BJ (cell line): ENCODE measurements at regions not wholly inside any gene's neighbourhood (a gene's known extent, or its start where the extent isn't known, plus 50 kb on each side); places are given as distances from the start of the nearest gene placed in this dataset.
"Not testable (repeated sequence)": the region's sequence is repeated elsewhere in the genome, so short reads cannot be mapped to it uniquely, and the experiment has no call there.

Experiments used
- CTCF ChIA-PET: fragments of 350-600 bp; formaldehyde crosslinking; extraction: SDS; loops from one replicate; lab custom pipeline; 2021; ENCODE audit warnings: antibody characterized with exemption, inconsistent platforms; lab: Yijun Ruan, JAX
- POLR2A ChIA-PET: fragments of 300-600 bp; sonication (Branson Sonifier 250); formaldehyde crosslinking; extraction: SDS; loops from one replicate; lab custom pipeline; 2021; ENCODE audit warnings: antibody characterized with exemption; lab: Charles Lee
- DNase-seq: peaks from one replicate; pipeline ENCODE4 v3.0.0-alpha.2; 2011; ENCODE audit warnings: low read depth
- H3K27me3 ChIP-seq: 2 replicates; pipeline ENCODE4 v1.6.0; 2011; ENCODE audit warnings: low read length; ENCODE audit not compliant: control insufficient read depth, insufficient read depth
- H3K36me3 ChIP-seq: 2 replicates; pipeline ENCODE4 v1.5.1; 2011; ENCODE audit warnings: low read length; ENCODE audit not compliant: control insufficient read depth, insufficient read depth
- H3K4me3 ChIP-seq: 2 replicates; pipeline ENCODE4 v1.5.1; 2011; ENCODE audit warnings: low read depth, mild to moderate bottlenecking, control low read depth, low read length
- TF ChIP-seq, protein P1 (sequence below): IDR thresholded peaks from 2 replicates; pipeline ENCODE4 v1.5.1; 2011; ENCODE audit warnings: low read depth, mild to moderate bottlenecking, control low read depth, inconsistent platforms, low read length, moderate library complexity; ENCODE audit not compliant: insufficient read depth

DNA sequence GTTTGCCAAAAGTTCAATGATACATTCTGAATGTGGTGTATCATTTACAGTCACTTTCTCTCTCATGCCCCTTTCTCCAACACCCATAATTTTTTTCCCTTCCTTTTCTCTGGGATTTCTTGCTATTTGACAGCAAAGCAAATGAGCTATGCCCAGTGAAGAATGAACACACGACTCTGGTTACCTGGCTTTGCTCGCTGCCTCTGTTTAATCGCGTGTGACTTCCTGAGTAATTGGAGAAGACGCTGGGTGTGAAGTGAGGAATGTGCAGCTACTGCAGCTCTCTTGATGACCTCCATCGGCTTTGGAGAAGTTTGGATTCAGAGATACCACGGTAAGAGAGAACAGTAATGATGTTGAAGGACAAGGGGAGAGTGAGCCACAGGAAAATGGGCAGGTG, 651.8 kb downstream of the KIF4B start:
- ChIA-PET POLR2A (no interaction called here), CTCF (no interaction called here)
- H3K36me3 ChIP-seq: no peaks in the 10 kb centered on the region
- H3K27me3 ChIP-seq: no peaks in the 10 kb centered on the region
- DNase-seq: no peak
- H3K4me3 ChIP-seq: no peak overlapping the region
- TF ChIP-seq, protein P1, sequence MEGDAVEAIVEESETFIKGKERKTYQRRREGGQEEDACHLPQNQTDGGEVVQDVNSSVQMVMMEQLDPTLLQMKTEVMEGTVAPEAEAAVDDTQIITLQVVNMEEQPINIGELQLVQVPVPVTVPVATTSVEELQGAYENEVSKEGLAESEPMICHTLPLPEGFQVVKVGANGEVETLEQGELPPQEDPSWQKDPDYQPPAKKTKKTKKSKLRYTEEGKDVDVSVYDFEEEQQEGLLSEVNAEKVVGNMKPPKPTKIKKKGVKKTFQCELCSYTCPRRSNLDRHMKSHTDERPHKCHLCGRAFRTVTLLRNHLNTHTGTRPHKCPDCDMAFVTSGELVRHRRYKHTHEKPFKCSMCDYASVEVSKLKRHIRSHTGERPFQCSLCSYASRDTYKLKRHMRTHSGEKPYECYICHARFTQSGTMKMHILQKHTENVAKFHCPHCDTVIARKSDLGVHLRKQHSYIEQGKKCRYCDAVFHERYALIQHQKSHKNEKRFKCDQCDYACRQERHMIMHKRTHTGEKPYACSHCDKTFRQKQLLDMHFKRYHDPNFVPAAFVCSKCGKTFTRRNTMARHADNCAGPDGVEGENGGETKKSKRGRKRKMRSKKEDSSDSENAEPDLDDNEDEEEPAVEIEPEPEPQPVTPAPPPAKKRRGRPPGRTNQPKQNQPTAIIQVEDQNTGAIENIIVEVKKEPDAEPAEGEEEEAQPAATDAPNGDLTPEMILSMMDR: no peak

DNA sequence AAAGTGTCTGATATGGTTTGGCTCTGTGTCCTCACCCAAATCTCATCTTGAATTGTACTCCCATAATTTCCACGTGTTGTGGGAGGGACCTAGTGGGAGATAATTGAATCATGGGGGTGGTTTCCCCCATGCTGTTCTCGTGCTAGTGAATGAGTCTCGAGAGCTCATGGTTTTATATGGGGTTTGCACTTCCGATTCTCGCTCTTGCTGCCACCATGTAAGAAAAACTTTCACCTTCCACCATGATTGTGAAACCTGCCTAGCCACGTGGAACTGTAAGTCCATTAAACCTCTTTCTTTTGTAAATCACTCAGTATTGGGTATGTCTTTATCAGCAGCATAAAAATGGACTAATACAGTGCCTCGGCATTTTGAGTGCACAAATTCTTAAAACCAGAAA, 655.0 kb upstream of the SGCD start:
- DNase-seq, POLR2A ChIA-PET, CTCF ChIA-PET, H3K36me3 ChIP-seq, H3K27me3 ChIP-seq, H3K4me3 ChIP-seq: not testable (repeated sequence)

DNA sequence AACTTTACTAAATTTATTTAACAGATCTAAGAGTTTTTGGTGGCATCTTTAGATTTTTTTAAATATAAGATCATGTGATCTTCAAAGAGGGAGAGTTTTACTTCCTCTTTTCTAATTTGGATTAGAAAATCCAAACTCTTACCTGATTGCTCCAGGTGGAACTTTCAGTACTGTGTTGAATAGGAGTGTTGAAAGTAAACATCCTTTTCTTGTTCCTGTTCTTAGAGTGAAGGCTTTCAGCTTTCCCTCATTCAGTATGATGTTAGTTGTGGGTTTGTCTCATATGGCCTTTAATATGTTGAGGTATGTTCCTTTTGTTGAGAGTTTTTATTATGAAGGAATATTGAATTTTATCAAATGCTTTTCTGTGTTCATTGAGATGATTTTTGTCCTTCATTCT, 650.0 kb upstream of the SGCD start:
- no peak for DNase-seq
- Histone ChIP-seq H3K4me3 (no peak overlapping the region), H3K36me3 (no peaks in the 10 kb centered on the region), H3K27me3 (no peaks in the 10 kb centered on the region)
- TF ChIP-seq, protein P1: no peak
- POLR2A ChIA-PET: no interaction called here
- CTCF ChIA-PET: no interaction called here

DNA sequence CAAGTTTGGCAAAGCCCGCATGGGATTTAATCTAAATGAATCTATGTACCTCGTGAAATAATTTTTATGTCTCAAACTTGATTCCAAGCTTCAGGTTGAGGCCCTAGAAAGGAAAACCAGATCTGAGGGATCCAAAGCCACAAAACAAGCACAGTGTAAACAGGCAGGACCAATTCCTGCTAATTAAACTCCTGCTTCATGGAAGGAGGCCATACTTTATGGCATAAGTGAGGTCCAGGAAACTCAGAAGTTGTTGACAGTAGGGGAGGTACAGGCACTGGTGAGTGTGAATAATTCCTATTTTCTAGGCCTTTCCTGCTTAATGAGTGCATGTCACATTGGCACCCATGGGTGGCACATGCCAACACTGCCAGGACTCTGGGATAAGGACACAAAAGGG, 648.6 kb upstream of the SGCD start:
- ChIA-PET POLR2A (no interaction called here), CTCF (interaction anchor here (0.6 kb wide), 1 partner anchor 1147 kb away, joined by 3 read pairs; no protein-coding TSS in a partner anchor)
- Histone ChIP-seq H3K36me3 (no peaks in the 10 kb centered on the region), H3K4me3 (no peak overlapping the region), H3K27me3 (no peaks in the 10 kb centered on the region)
- no peak for DNase-seq
- TF ChIP-seq, protein P1: no peak

DNA sequence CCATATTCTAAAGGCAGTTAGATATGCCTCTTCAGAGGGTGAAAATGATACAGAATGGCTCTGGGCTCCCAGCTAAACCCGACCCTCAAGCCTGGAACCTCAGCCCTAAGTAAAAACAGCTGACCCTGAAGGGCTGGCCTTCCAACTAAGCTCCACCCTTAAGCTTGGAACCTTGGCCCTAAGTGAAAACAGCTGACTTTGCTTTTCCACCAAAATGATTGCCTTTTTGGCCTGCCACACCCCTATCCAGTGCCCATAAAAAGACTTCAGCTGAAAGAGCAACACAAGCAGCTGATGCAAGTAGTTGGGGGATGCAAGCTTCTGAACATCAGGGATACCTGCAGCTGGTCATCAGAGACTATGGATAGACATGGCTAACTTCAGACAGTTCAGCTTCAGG, 647.4 kb upstream of the SGCD start:
- DNase-seq: no peak
- H3K4me3 ChIP-seq: no peak overlapping the region
- TF ChIP-seq, protein P1: no peak
- CTCF ChIA-PET: interaction anchor here (0.8 kb wide), 1 partner anchor 41 kb away, joined by 3 read pairs; no protein-coding TSS in a partner anchor
- no peaks in the 10 kb centered on the region for H3K27me3 ChIP-seq
- POLR2A ChIA-PET: interaction anchor here (0.6 kb wide), 1 partner anchor 26 kb away, joined by 3 read pairs; no protein-coding TSS in a partner anchor
- no peaks in the 10 kb centered on the region for H3K36me3 ChIP-seq

DNA sequence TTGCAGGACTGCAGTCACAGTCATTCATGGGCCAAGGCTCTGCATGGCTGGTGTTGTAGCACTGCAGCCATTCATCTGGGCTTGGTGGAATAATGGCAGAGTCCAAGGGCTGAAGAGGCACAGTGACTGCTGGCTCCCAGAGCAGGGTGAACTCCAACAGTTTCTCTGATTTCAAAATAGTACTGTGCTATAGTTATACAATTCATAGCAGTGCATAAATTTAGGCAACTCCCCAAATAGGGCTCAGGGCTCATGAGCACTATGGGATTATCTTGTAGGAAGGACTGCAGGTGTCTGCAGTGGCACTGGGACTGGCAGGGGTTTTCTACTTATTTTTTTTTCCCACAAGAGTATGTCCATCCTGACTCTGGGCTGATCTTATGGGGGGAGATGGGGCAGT, 642.5 kb upstream of the SGCD start:
- no peaks in the 10 kb centered on the region for H3K36me3 ChIP-seq
- DNase-seq: no peak
- ChIA-PET POLR2A (no interaction called here), CTCF (no interaction called here)
- no peak overlapping the region for H3K4me3 ChIP-seq
- no peaks in the 10 kb centered on the region for H3K27me3 ChIP-seq
- TF ChIP-seq, protein P1: no peak
